Heart left ventricle (tissue), 13 donors: ENCODE measurements at regions not wholly inside any gene's neighbourhood (a gene's known extent, or its start where the extent isn't known, plus 50 kb on each side); places are given as distances from the start of the nearest gene placed in this dataset.

ENCODE experiments used
- CTCF ChIP-seq, 12 donors: fragments of 200-600 bp; sonication (generic) in 4 of 12; IDR thresholded peaks; one replicate each; pipeline versions ENCODE4 v1.5.0 to v1.8.0; 2018 to 2022; ENCODE audit warnings: antibody characterized with exemption in 12 of 12, mild to moderate bottlenecking in 5 of 12
- POLR2A ChIP-seq, 2 donors: fragments of 450-650 bp; IDR thresholded peaks; one replicate each; pipeline ENCODE4 v1.6.1; 2017; ENCODE audit warnings: antibody characterized with exemption in 2 of 2, mild to moderate bottlenecking in 2 of 2, moderate library complexity in 2 of 2
- donor health status: ischemic (EF 13 %, LVEDD 7.1; RV severe dilation, severe dysfunction).
- donor health status: DM: no; HTN: yes; CAD: no.
- donor health status: DM: no; HTN: no; CAD: no.
- donor health status: ischemic (EF 25% LVEDD 6.9; RV normal size, moderate dysfunction).
- donor health status: ischemic (EF 25% LVEDD 5.7; RV mildly dilated, moderate dysfunction).
- donor health status: ischemic (EF 35%, LVEDD 5.7; RV mildly dilated, moderate dysfunction).
- donor health status: nonischemic (EF 11% LVEDD 7.7; RV severe dilation, severe dysfunction).
- donor health status: DM: yes; HTN: yes; CAD: no.
- donor health status: PGD.
- donor health status: ischemic (EF 29% LVEDD 5.4; RV normal size, mild dysfunction).
- donor health status: nonischemic (EF 23%, LVEDD 6.1; RV moderate dilation, normal function).

GRCh38 chr6:4488389-4488788, 287.8 kb upstream of the CDYL start:
- TF ChIP-seq CTCF (IDR thresholded peaks at IDR 0.05) (no peak), POLR2A (IDR thresholded peaks at IDR 0.05) (no peak)
